Transverse colon (tissue), 4 donors: ENCODE measurements at regions not wholly inside any gene's neighbourhood (a gene's known extent, or its start where the extent isn't known, plus 50 kb on each side); places are given as distances from the start of the nearest gene placed in this dataset.

Experiments
- CTCF ChIP-seq, 5 experiments: fragments of 200-600 bp in 3 of 5; fragments of 450-650 bp in 2 of 5; sonication (generic) in 3 of 5; IDR thresholded peaks; 1 replicate in 2 of 5; 2 replicates in 3 of 5; pipeline ENCODE4 v1.5.1; 2016 to 2017; ENCODE audit warnings: antibody characterized with exemption in 5 of 5, inconsistent platforms in 3 of 5, mild to moderate bottlenecking in 2 of 5, moderate library complexity in 1 of 5
- EP300 ChIP-seq: sonication (generic); formaldehyde crosslinking; IDR thresholded peaks from one replicate; pipeline ENCODE4 v1.6.1; 2017; ENCODE audit warnings: antibody characterized with exemption, low read depth
- POLR2A ChIP-seq: fragments of 450-650 bp; IDR thresholded peaks from one replicate; pipeline ENCODE4 v1.6.1; 2016; ENCODE audit warnings: antibody characterized with exemption, mild to moderate bottlenecking, moderate library complexity
- POLR2AphosphoS5 ChIP-seq, 3 donors: sonication (generic); formaldehyde crosslinking; IDR thresholded peaks; one replicate each; pipeline ENCODE4 v1.6.1; 2016; ENCODE audit warnings: antibody characterized with exemption in 3 of 3

GRCh38 chr1:42006836-42007235, 88.1 kb upstream of the HIVEP3 start:
- TF ChIP-seq CTCF (IDR thresholded peaks at IDR 0.05) (no peak), POLR2A (no peak), EP300 (no peak), POLR2AphosphoS5 (IDR thresholded peaks at IDR 0.05) (no peak)
